PC-9 (cell line): ENCODE measurements at regions not wholly inside any gene's neighbourhood (a gene's known extent, or its start where the extent isn't known, plus 50 kb on each side); places are given as distances from the start of the nearest gene placed in this dataset.

Experiments used
- BruUV-seq: library from RNA; stranded (reverse); fragments of 400-500 nt; replicated peaks from 2 replicates; lab custom pipeline; 2021; lab: Mats Ljungman, UMichigan
- CTCF ChIA-PET: fragments of 300-600 bp; sonication (Branson Sonifier 250); formaldehyde crosslinking; loops from one replicate; lab custom pipeline; 2022; ENCODE audit warnings: antibody characterized with exemption; lab: Charles Lee
- POLR2A ChIA-PET: fragments of 300-600 bp; sonication (Branson Sonifier 250); formaldehyde crosslinking; loops from one replicate; lab custom pipeline; 2022; ENCODE audit warnings: antibody characterized with exemption; ENCODE audit not compliant: unreplicated experiment; lab: Charles Lee
- DNase-seq, 2 experiments: peaks; one replicate each; pipeline versions ENCODE4 v3.0.0 to v3.0.0-alpha.2; 2015 to 2022; ENCODE audit warnings: mixed read lengths in 1 of 2
- H2AFZ ChIP-seq: fragments of 200-600 bp; sonication (generic); 2 replicates; pipeline ENCODE4 v1.8.1; 2017; ENCODE audit warnings: antibody characterized with exemption
- H3F3A ChIP-seq: fragments of 200-600 bp; sonication (generic); 2 replicates; pipeline ENCODE4 v1.8.1; 2017; ENCODE audit warnings: antibody characterized with exemption, mild to moderate bottlenecking, low read depth; ENCODE audit not compliant: insufficient read depth
- H3K27ac ChIP-seq: fragments of 200-600 bp; sonication (generic); 2 replicates; pipeline ENCODE4 v1.6.1; 2016; ENCODE audit warnings: mixed run types
- H3K27me3 ChIP-seq: fragments of 200-600 bp; sonication (generic); 2 replicates; pipeline ENCODE4 v1.6.1; 2016; ENCODE audit warnings: low read depth, mixed run types; ENCODE audit not compliant: insufficient read depth
- H3K36me3 ChIP-seq: fragments of 200-600 bp; sonication (generic); 2 replicates; pipeline ENCODE4 v1.6.1; 2016; ENCODE audit warnings: low read depth, mixed run types
- H3K4me1 ChIP-seq: fragments of 200-600 bp; sonication (generic); replicated peaks from 2 replicates; pipeline ENCODE4 v1.6.1; 2016; ENCODE audit warnings: mixed run types; ENCODE audit not compliant: insufficient read depth
- H3K4me2 ChIP-seq: fragments of 200-600 bp; sonication (generic); 2 replicates; pipeline ENCODE4 v1.6.1; 2017; ENCODE audit warnings: mixed run types
- H3K4me3 ChIP-seq: fragments of 200-600 bp; sonication (generic); 2 replicates; pipeline ENCODE4 v1.6.1; 2016; ENCODE audit warnings: mixed run types
- H3K79me2 ChIP-seq: fragments of 200-600 bp; sonication (generic); 2 replicates; pipeline ENCODE4 v1.6.1; 2017; ENCODE audit warnings: low read depth, mixed run types
- H3K9me2 ChIP-seq: fragments of 200-600 bp; sonication (generic); 2 replicates; pipeline ENCODE4 v1.8.1; 2017; ENCODE audit warnings: mild to moderate bottlenecking; ENCODE audit not compliant: insufficient read depth
- H3K9me3 ChIP-seq: fragments of 200-600 bp; sonication (generic); 2 replicates; pipeline ENCODE4 v1.8.1; 2016; ENCODE audit warnings: low read depth; ENCODE audit not compliant: insufficient read depth
- H4K20me1 ChIP-seq: fragments of 200-600 bp; sonication (generic); 2 replicates; pipeline ENCODE4 v1.8.1; 2017; ENCODE audit not compliant: insufficient read depth
- EZH2 ChIP-seq: fragments of 200-600 bp; sonication (generic); IDR thresholded peaks from 2 replicates; pipeline ENCODE4 v1.8.0; 2017; ENCODE audit warnings: antibody characterized with exemption, low read depth
- intact Hi-C: fragments of 100-400 bp; cut with micrococcal nuclease; formaldehyde crosslinking; loops from one replicate; pipeline ENCODE4 v1.10.0; 2022; ENCODE audit not compliant: unreplicated experiment
- TF ChIP-seq, protein P1 (sequence below): fragments of 200-600 bp; sonication (generic); conservative IDR thresholded peaks from 2 replicates; pipeline ENCODE4 v1.6.1; 2017; ENCODE audit warnings: mixed run types, antibody characterized with exemption, mild to moderate bottlenecking, moderate library complexity

- no peak overlapping the region for H2AFZ ChIP-seq
- H3K9me3 ChIP-seq, result no peaks in the 10 kb centered on the region
- no peaks in the 10 kb centered on the region for H3F3A ChIP-seq
- peaks cover 76% of the 10 kb centered on the region for H3K27me3 ChIP-seq
- ChIA-PET CTCF (no interaction called here), POLR2A (no interaction called here)
- TF ChIP-seq, protein P1, sequence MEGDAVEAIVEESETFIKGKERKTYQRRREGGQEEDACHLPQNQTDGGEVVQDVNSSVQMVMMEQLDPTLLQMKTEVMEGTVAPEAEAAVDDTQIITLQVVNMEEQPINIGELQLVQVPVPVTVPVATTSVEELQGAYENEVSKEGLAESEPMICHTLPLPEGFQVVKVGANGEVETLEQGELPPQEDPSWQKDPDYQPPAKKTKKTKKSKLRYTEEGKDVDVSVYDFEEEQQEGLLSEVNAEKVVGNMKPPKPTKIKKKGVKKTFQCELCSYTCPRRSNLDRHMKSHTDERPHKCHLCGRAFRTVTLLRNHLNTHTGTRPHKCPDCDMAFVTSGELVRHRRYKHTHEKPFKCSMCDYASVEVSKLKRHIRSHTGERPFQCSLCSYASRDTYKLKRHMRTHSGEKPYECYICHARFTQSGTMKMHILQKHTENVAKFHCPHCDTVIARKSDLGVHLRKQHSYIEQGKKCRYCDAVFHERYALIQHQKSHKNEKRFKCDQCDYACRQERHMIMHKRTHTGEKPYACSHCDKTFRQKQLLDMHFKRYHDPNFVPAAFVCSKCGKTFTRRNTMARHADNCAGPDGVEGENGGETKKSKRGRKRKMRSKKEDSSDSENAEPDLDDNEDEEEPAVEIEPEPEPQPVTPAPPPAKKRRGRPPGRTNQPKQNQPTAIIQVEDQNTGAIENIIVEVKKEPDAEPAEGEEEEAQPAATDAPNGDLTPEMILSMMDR, result no peak
- TF ChIP-seq EZH2, result no peak
- H3K4me3 ChIP-seq, result no peak overlapping the region
- no peaks in the 10 kb centered on the region for H3K9me2 ChIP-seq
- no peaks in the 10 kb centered on the region for H3K79me2 ChIP-seq
- no peaks in the 10 kb centered on the region for H3K36me3 ChIP-seq
- H3K4me1 ChIP-seq, result no peaks in the 10 kb centered on the region
- BruUV-seq, result no TSS peak
- H3K27ac ChIP-seq, result no peak overlapping the region
- no peaks in the 10 kb centered on the region for H4K20me1 ChIP-seq
- no peak overlapping the region for H3K4me2 ChIP-seq
- DNase-seq, result no peak
- intact Hi-C loops, result no loop called here
Observed at GRCh38 chr21:41074396-41075184, 93.4 kb upstream of the BACE2 start.

DNA sequence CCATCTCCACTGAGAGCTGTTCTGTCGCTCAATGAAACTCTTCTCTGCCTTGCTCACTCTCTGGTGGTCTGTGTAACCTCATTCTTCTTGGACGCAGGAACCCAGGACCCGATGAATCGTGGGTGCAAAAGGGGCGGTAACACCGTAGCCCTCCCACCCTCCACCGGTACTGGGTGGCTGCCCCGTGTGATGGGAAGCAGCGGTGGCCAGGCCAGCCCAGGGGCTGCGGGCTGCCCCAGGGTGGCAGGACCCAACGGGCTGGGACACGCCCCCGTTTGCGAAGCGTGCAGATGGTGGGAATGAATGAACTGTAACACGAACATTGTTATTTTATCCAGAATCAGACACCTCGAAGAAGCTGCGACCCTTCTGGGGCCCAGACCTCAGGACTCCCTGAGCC is 92.3 kb upstream of the BACE2 start:
- no peaks in the 10 kb centered on the region for H3K4me1 ChIP-seq
- no peak overlapping the region for H2AFZ ChIP-seq
- H3K4me2 ChIP-seq, result no peak overlapping the region
- DNase-seq, result no peak
- peaks cover 75% of the 10 kb centered on the region for H3K27me3 ChIP-seq
- no peaks in the 10 kb centered on the region for H3F3A ChIP-seq
- no TSS peak for BruUV-seq
- H3K36me3 ChIP-seq, result no peaks in the 10 kb centered on the region
- H3K9me3 ChIP-seq, result no peaks in the 10 kb centered on the region
- no peak for TF ChIP-seq EZH2
- TF ChIP-seq, protein P1, result no peak
- no peaks in the 10 kb centered on the region for H3K9me2 ChIP-seq
- intact Hi-C loops, result no loop called here
- H3K4me3 ChIP-seq, result no peak overlapping the region
- no peaks in the 10 kb centered on the region for H4K20me1 ChIP-seq
- no peaks in the 10 kb centered on the region for H3K79me2 ChIP-seq
- no peak overlapping the region for H3K27ac ChIP-seq
- CTCF ChIA-PET, result no interaction called here
- POLR2A ChIA-PET, result no interaction called here

DNA sequence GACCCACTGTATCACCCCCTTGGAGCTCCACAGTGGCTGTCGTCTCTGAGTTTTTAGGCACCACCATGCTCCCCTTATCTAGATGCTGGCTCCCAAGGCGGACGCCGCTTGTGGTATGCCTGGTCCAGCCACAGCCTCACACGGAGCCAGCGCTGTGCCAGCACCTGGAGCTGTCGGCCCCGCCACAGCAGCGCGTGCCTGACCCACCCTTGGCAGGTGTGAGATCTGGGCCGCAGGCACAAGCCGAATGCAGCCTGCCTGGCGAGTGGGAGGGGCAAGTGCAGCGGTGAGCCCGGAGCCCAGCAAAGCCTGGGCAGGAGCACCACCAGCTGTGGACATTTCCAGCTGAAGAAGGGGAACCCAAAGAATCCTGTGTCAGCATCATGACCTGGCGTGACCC is 91.9 kb upstream of the BACE2 start:
- intact Hi-C loops, result no loop called here
- no TSS peak for BruUV-seq
- TF ChIP-seq EZH2, result no peak
- TF ChIP-seq, protein P1, result no peak

More for the DNA sequence above, 91.9 kb upstream of the BACE2 start:
- peaks cover 75% of the 10 kb centered on the region for H3K27me3 ChIP-seq
- no peaks in the 10 kb centered on the region for H3K9me2 ChIP-seq
- no peaks in the 10 kb centered on the region for H3F3A ChIP-seq
- no peaks in the 10 kb centered on the region for H3K9me3 ChIP-seq
- no peak overlapping the region for H3K27ac ChIP-seq
- ChIA-PET CTCF (interaction anchor here (0.7 kb wide), 1 partner anchor 33 kb away, joined by 3 read pairs; no protein-coding TSS in a partner anchor), POLR2A (no interaction called here)
- no peak overlapping the region for H2AFZ ChIP-seq
- H3K79me2 ChIP-seq, result no peaks in the 10 kb centered on the region
- H3K4me1 ChIP-seq, result no peaks in the 10 kb centered on the region
- no peaks in the 10 kb centered on the region for H4K20me1 ChIP-seq
- no peak overlapping the region for H3K4me2 ChIP-seq
- H3K36me3 ChIP-seq, result no peaks in the 10 kb centered on the region
- DNase-seq, result no peak
- no peak overlapping the region for H3K4me3 ChIP-seq
